GM23338 (cell line): ENCODE measurements at regions not wholly inside any gene's neighbourhood (a gene's known extent, or its start where the extent isn't known, plus 50 kb on each side); places are given as distances from the start of the nearest gene placed in this dataset.

ENCODE experiments used
- ATAC-seq: fragments of 200-7000 bp; cut with Tn5 transposase; 3 replicates; pipeline ENCODE4 v1.9.1; 2020
- DNase-seq: peaks from one replicate; pipeline ENCODE4 v3.0.0-alpha.2; 2015; ENCODE audit warnings: low spot score
- H2AFZ ChIP-seq: fragments of 200-600 bp; sonication (generic); 2 replicates; pipeline ENCODE4 v1.8.0; 2016; ENCODE audit warnings: antibody characterized with exemption, mild to moderate bottlenecking, moderate library complexity
- H3F3A ChIP-seq: fragments of 200-600 bp; sonication (generic); replicated peaks from 2 replicates; pipeline ENCODE4 v1.8.0; 2017; ENCODE audit warnings: antibody characterized with exemption, mixed run types, low read depth
- H3K27ac ChIP-seq: fragments of 200-600 bp; sonication (generic); 2 replicates; pipeline ENCODE4 v1.6.1; 2016; ENCODE audit warnings: low read depth
- H3K27me3 ChIP-seq: fragments of 200-600 bp; sonication (generic); 2 replicates; pipeline ENCODE4 v1.8.0; 2016; ENCODE audit warnings: mild to moderate bottlenecking, mixed run types, moderate library complexity; ENCODE audit not compliant: insufficient read depth
- H3K36me3 ChIP-seq: fragments of 200-600 bp; sonication (generic); 2 replicates; pipeline ENCODE4 v1.8.0; 2016; ENCODE audit warnings: mild to moderate bottlenecking; ENCODE audit not compliant: insufficient read depth
- H3K4me1 ChIP-seq: fragments of 200-600 bp; sonication (generic); 2 replicates; pipeline ENCODE4 v1.8.0; 2016; ENCODE audit warnings: mild to moderate bottlenecking, moderate library complexity; ENCODE audit not compliant: insufficient read depth
- H3K4me2 ChIP-seq: fragments of 200-600 bp; sonication (generic); 2 replicates; pipeline ENCODE4 v1.7.1; 2017; ENCODE audit warnings: mixed run types
- H3K4me3 ChIP-seq: fragments of 200-600 bp; sonication (generic); 2 replicates; pipeline ENCODE4 v1.6.1; 2016; ENCODE audit warnings: mixed run types
- H3K79me2 ChIP-seq: fragments of 200-600 bp; sonication (generic); replicated peaks from 2 replicates; pipeline ENCODE4 v1.8.0; 2017; ENCODE audit warnings: mild to moderate bottlenecking; ENCODE audit not compliant: insufficient read depth
- H3K9me2 ChIP-seq: fragments of 200-600 bp; sonication (generic); 2 replicates; pipeline ENCODE4 v1.8.0; 2017; ENCODE audit not compliant: insufficient read depth
- H4K20me1 ChIP-seq: fragments of 200-600 bp; sonication (generic); replicated peaks from 2 replicates; pipeline ENCODE4 v1.8.0; 2017; ENCODE audit warnings: mild to moderate bottlenecking; ENCODE audit not compliant: insufficient read depth
- H3K27ac Mint-ChIP-seq: 2 replicates; pipeline ENCODE4 v1.8.0; 2020; ENCODE audit warnings: inconsistent platforms, mild to moderate bottlenecking, moderate library complexity, mixed read lengths
- H3K27me3 Mint-ChIP-seq: 3 replicates; pipeline ENCODE4 v1.8.0; 2022; ENCODE audit warnings: low read depth, mild to moderate bottlenecking, moderate library complexity, mixed read lengths, inconsistent platforms; ENCODE audit not compliant: insufficient read depth, poor library complexity
- H3K36me3 Mint-ChIP-seq: 3 replicates; pipeline ENCODE4 v1.8.0; 2021; ENCODE audit warnings: low read depth, mild to moderate bottlenecking, inconsistent platforms, moderate library complexity, mixed read lengths
- H3K4me1 Mint-ChIP-seq: 3 replicates; pipeline ENCODE4 v1.8.0; 2020; ENCODE audit warnings: mild to moderate bottlenecking, inconsistent platforms, mixed read lengths
- H3K4me3 Mint-ChIP-seq: 3 replicates; pipeline ENCODE4 v1.8.0; 2021; ENCODE audit warnings: moderate library complexity, mild to moderate bottlenecking, inconsistent platforms, mixed read lengths
- H3K9me3 Mint-ChIP-seq: 3 replicates; pipeline ENCODE4 v1.8.0; 2020; ENCODE audit warnings: moderate library complexity, mild to moderate bottlenecking, inconsistent platforms, mixed read lengths
- CREB1 ChIP-seq: fragments of 250-450 bp; sonication (Bioruptor Pico); IDR thresholded peaks from 2 replicates; pipeline ENCODE4 v1.5.0; 2020; ENCODE audit warnings: low read depth, mild to moderate bottlenecking, moderate library complexity
- CTCF ChIP-seq, 2 experiments: fragments of 200-600 bp in 1 of 2; sonication (generic) in 1 of 2; conservative IDR thresholded peaks; 2 replicates each; pipeline versions ENCODE4 v1.5.1 to v1.6.1; 2016 to 2017; ENCODE audit warnings: antibody characterized with exemption in 2 of 2, low read depth in 2 of 2, mild to moderate bottlenecking in 2 of 2, moderate library complexity in 1 of 2
- ETS1 ChIP-seq: IDR thresholded peaks from 2 replicates; pipeline ENCODE4 v1.6.1; 2016; ENCODE audit warnings: antibody characterized with exemption
- EZH2 ChIP-seq: fragments of 200-600 bp; sonication (generic); IDR thresholded peaks from one replicate; pipeline ENCODE4 v1.8.0; 2017; ENCODE audit warnings: antibody characterized with exemption, mild to moderate bottlenecking, low read depth; ENCODE audit not compliant: unreplicated experiment
- EZH2phosphoT487 ChIP-seq: fragments of 200-600 bp; sonication (generic); IDR thresholded peaks from one replicate; pipeline ENCODE4 v1.8.1; 2018; ENCODE audit warnings: antibody characterized with exemption; ENCODE audit not compliant: unreplicated experiment
- JUNB ChIP-seq: IDR thresholded peaks from one replicate; pipeline ENCODE4 v1.6.1; 2016; ENCODE audit warnings: antibody characterized with exemption; ENCODE audit not compliant: unreplicated experiment
- NANOG ChIP-seq: IDR thresholded peaks from 2 replicates; pipeline ENCODE4 v1.6.1; 2016; ENCODE audit warnings: antibody characterized with exemption, borderline replicate concordance
- POLR2AphosphoS5 ChIP-seq: IDR thresholded peaks from 2 replicates; pipeline ENCODE4 v1.6.1; 2016; ENCODE audit warnings: antibody characterized with exemption, low read depth
- ZNF114 ChIP-seq: fragments of 250-450 bp; sonication (Bioruptor Pico); IDR thresholded peaks from 2 replicates; pipeline ENCODE4 v1.5.0; 2020; ENCODE audit warnings: mild to moderate bottlenecking, moderate library complexity
- ZNF331 ChIP-seq: fragments of 250-450 bp; sonication (Bioruptor Pico); IDR thresholded peaks from 2 replicates; pipeline ENCODE4 v1.5.0; 2020; ENCODE audit warnings: low read depth, mild to moderate bottlenecking, moderate library complexity
- ZNF462 ChIP-seq: fragments of 250-450 bp; sonication (Bioruptor Pico); IDR thresholded peaks from 2 replicates; pipeline ENCODE4 v1.5.0; 2020; ENCODE audit warnings: mild to moderate bottlenecking, moderate library complexity

GRCh38 chr11:133697603-133698180 lies 147.6 kb downstream of the SPATA19 start:
- ATAC-seq (no peak), DNase-seq (no peak)
- Histone ChIP-seq H2AFZ (no peak overlapping the region), H3K36me3 (no peaks in the 10 kb centered on the region), H3F3A (no peaks in the 10 kb centered on the region), H3K79me2 (no peaks in the 10 kb centered on the region), H3K27ac (no peak overlapping the region), H3K4me2 (no peak overlapping the region), H3K9me2 (peaks cover 14% of the 10 kb centered on the region; the same call in 1 of the 2 replicates), H3K27me3 (no peaks in the 10 kb centered on the region), H3K4me3 (no peak overlapping the region), H4K20me1 (no peaks in the 10 kb centered on the region), H3K4me1 (no peaks in the 10 kb centered on the region)
- Mint-ChIP-seq H3K4me3 (no peak overlapping the region), H3K27me3 (peaks cover 2% of the 10 kb centered on the region), H3K4me1 (no peaks in the 10 kb centered on the region; the same call in 2 of the 3 replicates), H3K9me3 (no peaks in the 10 kb centered on the region), H3K36me3 (no peaks in the 10 kb centered on the region), H3K27ac (no peak overlapping the region)
- TF ChIP-seq NANOG (no peak), ZNF331 (CRISPR knock-in tag) (no peak), EZH2 (no peak), EZH2phosphoT487 (no peak), ETS1 (no peak)

GRCh38 chr11:133697161-133697560 lies 148.2 kb downstream of the SPATA19 start:
- Histone ChIP-seq H3K4me2 (no peak overlapping the region), H3K27me3 (no peaks in the 10 kb centered on the region), H3K4me1 (no peaks in the 10 kb centered on the region), H3F3A (no peaks in the 10 kb centered on the region), H3K27ac (no peak overlapping the region), H3K4me3 (no peak overlapping the region), H3K9me2 (peaks cover 14% of the 10 kb centered on the region; the same call in 1 of the 2 replicates), H3K36me3 (no peaks in the 10 kb centered on the region), H2AFZ (no peak overlapping the region), H4K20me1 (no peaks in the 10 kb centered on the region), H3K79me2 (no peaks in the 10 kb centered on the region)
- Mint-ChIP-seq H3K9me3 (no peaks in the 10 kb centered on the region), H3K27me3 (peaks cover 2% of the 10 kb centered on the region), H3K4me1 (no peaks in the 10 kb centered on the region), H3K27ac (no peak overlapping the region), H3K36me3 (no peaks in the 10 kb centered on the region), H3K4me3 (no peak overlapping the region)
- no peak for DNase-seq
- no peak for ATAC-seq
- TF ChIP-seq EZH2phosphoT487 (no peak), ZNF331 (CRISPR knock-in tag) (no peak), EZH2 (no peak), POLR2AphosphoS5 (no peak), ETS1 (no peak), CREB1 (CRISPR knock-in tag) (no peak), JUNB (no peak), CTCF (conservative IDR thresholded peaks at IDR 0.05; ENCODE audit: low read depth in 2 of 2) (no peak), ZNF462 (CRISPR knock-in tag) (no peak), ZNF114 (CRISPR knock-in tag) (no peak), NANOG (no peak)
